Hepatocyte (in vitro differentiated cells): ENCODE measurements at regions not wholly inside any gene's neighbourhood (a gene's known extent, or its start where the extent isn't known, plus 50 kb on each side); places are given as distances from the start of the nearest gene placed in this dataset.

Experiments
- EZH2phosphoT487 ChIP-seq: fragments of 200-600 bp; sonication (generic); IDR thresholded peaks from one replicate; pipeline ENCODE4 v1.6.1; 2018; ENCODE audit warnings: antibody characterized with exemption, mild to moderate bottlenecking, low read depth, moderate library complexity; ENCODE audit not compliant: unreplicated experiment, severe bottlenecking
- TF ChIP-seq, protein P1 (sequence below): fragments of 200-600 bp; sonication (generic); IDR thresholded peaks from 2 replicates; pipeline ENCODE4 v1.5.1; 2016; ENCODE audit warnings: antibody characterized with exemption, mild to moderate bottlenecking; ENCODE audit not compliant: poor library complexity

DNA sequence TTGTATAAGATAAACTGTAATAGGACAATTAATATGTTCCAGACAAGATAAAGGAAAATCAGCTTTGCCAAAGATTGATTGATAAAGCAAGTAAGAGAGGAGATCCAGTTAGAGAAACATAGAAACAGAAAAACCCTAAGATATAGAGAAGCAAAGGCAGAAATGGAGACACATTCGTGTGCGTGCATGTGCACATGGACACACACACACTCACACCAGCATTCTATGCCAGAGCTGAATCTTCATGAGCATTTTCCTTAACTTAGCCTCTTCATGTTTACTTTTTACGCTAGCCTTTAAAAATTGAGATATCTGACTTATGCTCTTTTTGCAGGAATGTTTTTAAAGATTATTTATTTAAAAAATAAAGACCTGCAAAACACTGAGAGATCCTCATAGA lies 168.5 kb upstream of the ATP2B1 start:
- TF ChIP-seq, protein P1, sequence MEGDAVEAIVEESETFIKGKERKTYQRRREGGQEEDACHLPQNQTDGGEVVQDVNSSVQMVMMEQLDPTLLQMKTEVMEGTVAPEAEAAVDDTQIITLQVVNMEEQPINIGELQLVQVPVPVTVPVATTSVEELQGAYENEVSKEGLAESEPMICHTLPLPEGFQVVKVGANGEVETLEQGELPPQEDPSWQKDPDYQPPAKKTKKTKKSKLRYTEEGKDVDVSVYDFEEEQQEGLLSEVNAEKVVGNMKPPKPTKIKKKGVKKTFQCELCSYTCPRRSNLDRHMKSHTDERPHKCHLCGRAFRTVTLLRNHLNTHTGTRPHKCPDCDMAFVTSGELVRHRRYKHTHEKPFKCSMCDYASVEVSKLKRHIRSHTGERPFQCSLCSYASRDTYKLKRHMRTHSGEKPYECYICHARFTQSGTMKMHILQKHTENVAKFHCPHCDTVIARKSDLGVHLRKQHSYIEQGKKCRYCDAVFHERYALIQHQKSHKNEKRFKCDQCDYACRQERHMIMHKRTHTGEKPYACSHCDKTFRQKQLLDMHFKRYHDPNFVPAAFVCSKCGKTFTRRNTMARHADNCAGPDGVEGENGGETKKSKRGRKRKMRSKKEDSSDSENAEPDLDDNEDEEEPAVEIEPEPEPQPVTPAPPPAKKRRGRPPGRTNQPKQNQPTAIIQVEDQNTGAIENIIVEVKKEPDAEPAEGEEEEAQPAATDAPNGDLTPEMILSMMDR: no peak
- TF ChIP-seq EZH2phosphoT487: no peak
